Parathyroid adenoma (tissue), 2 donors: ENCODE measurements at regions not wholly inside any gene's neighbourhood (a gene's known extent, or its start where the extent isn't known, plus 50 kb on each side); places are given as distances from the start of the nearest gene placed in this dataset.

ENCODE experiments used
- H2AFZ ChIP-seq: fragments of 300-600 bp; sonication (generic); one replicate; pipeline ENCODE4 v1.7.0; 2017; ENCODE audit warnings: antibody characterized with exemption, mild to moderate bottlenecking
- H3K27ac ChIP-seq: fragments of 300-600 bp; sonication (generic); one replicate; pipeline ENCODE4 v1.7.0; 2017
- H3K27me3 ChIP-seq: fragments of 300-600 bp; sonication (generic); one replicate; pipeline ENCODE4 v1.7.0; 2017; ENCODE audit warnings: low read length; ENCODE audit not compliant: control insufficient read depth, insufficient read depth
- H3K36me3 ChIP-seq: fragments of 300-600 bp; sonication (generic); one replicate; pipeline ENCODE4 v1.7.0; 2017; ENCODE audit warnings: low read length; ENCODE audit not compliant: control insufficient read depth, insufficient read depth
- H3K4me1 ChIP-seq: fragments of 300-600 bp; sonication (generic); one replicate; pipeline ENCODE4 v1.7.0; 2017; ENCODE audit warnings: control low read depth
- H3K4me2 ChIP-seq: fragments of 300-600 bp; sonication (generic); one replicate; pipeline ENCODE4 v1.7.0; 2017; ENCODE audit warnings: low read length
- H3K4me3 ChIP-seq: fragments of 300-600 bp; sonication (generic); one replicate; pipeline ENCODE4 v1.7.0; 2017; ENCODE audit warnings: low read depth, low read length
- H3K79me2 ChIP-seq: fragments of 300-600 bp; sonication (generic); one replicate; pipeline ENCODE4 v1.7.0; 2017; ENCODE audit warnings: control low read depth
- H3K9ac ChIP-seq: fragments of 300-600 bp; sonication (generic); one replicate; pipeline ENCODE4 v1.7.0; 2017; ENCODE audit warnings: mild to moderate bottlenecking
- H3K9me3 ChIP-seq: fragments of 300-600 bp; sonication (generic); one replicate; pipeline ENCODE4 v1.7.0; 2017; ENCODE audit warnings: low read length; ENCODE audit not compliant: control insufficient read depth
- TF ChIP-seq, protein P1 (sequence below): fragments of 300-600 bp; sonication (generic); IDR thresholded peaks from one replicate; pipeline ENCODE4 v1.7.0; 2017; ENCODE audit warnings: antibody characterized with exemption, mild to moderate bottlenecking
- donor health status: primary hyperparathyroidism.

DNA sequence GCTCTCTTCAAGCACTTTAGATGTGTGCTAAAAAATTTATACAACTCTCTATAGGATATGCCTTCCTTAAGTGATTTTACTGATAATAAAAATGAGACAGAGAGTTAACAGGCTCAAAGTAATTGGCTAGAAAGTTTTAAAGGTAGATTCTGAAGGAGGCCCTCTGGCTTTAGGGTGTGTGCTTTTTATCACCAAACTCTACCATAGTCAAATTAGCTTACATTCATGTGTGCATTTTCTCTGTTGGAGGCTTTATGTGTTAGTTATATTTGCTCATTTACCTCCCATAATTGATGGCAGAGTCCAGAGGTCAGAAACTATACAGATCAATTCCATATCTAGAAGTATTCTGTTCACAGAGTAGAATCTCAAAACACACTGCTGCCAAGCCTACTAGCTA lies 317.5 kb downstream of the JRKL start:
- Histone ChIP-seq H3K79me2 (no peaks in the 10 kb centered on the region), H3K36me3 (no peaks in the 10 kb centered on the region), H2AFZ (no peak overlapping the region), H3K4me2 (no peak overlapping the region), H3K27ac (no peak overlapping the region), H3K4me1 (no peaks in the 10 kb centered on the region), H3K4me3 (no peak overlapping the region), H3K9ac (no peak overlapping the region), H3K27me3 (no peaks in the 10 kb centered on the region), H3K9me3 (no peaks in the 10 kb centered on the region)
- TF ChIP-seq, protein P1, sequence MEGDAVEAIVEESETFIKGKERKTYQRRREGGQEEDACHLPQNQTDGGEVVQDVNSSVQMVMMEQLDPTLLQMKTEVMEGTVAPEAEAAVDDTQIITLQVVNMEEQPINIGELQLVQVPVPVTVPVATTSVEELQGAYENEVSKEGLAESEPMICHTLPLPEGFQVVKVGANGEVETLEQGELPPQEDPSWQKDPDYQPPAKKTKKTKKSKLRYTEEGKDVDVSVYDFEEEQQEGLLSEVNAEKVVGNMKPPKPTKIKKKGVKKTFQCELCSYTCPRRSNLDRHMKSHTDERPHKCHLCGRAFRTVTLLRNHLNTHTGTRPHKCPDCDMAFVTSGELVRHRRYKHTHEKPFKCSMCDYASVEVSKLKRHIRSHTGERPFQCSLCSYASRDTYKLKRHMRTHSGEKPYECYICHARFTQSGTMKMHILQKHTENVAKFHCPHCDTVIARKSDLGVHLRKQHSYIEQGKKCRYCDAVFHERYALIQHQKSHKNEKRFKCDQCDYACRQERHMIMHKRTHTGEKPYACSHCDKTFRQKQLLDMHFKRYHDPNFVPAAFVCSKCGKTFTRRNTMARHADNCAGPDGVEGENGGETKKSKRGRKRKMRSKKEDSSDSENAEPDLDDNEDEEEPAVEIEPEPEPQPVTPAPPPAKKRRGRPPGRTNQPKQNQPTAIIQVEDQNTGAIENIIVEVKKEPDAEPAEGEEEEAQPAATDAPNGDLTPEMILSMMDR, result no peak

DNA sequence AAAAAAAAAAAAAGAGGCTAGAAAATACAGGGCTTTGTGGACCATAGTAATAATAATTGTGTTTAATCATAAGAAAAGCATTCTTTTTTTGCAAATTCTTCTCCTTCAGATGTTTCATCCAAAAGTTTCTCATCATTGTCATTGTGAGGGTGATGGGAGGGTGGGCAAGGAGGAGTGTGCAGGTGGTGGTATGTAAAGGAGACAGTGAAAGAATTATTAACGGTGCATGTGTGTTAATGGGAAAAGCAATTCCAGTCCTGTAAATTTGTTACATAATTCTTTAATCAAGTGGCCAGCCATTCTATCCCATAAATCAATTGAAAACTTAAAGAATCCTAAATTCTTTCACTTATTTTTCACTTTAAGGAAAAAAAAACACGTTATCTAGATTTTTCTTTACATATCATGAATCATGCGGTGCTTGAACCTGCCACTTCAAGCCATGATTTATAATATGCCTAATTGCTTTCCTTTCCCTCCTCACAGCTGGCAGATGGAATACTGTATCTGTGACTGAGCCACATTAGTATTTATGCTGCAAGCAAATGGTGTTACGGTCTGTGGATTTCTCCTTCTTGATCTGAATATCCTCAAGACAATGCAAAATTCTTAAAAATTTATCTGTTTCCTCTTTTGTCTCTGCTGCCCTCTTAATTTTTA lies 318.5 kb downstream of the JRKL start:
- Histone ChIP-seq H3K36me3 (no peaks in the 10 kb centered on the region), H3K27me3 (no peaks in the 10 kb centered on the region), H3K79me2 (no peaks in the 10 kb centered on the region), H3K9me3 (no peaks in the 10 kb centered on the region), H3K4me3 (no peak overlapping the region), H3K4me1 (no peaks in the 10 kb centered on the region), H2AFZ (no peak overlapping the region), H3K27ac (no peak overlapping the region), H3K9ac (no peak overlapping the region), H3K4me2 (no peak overlapping the region)
- TF ChIP-seq, protein P1, result no peak

DNA sequence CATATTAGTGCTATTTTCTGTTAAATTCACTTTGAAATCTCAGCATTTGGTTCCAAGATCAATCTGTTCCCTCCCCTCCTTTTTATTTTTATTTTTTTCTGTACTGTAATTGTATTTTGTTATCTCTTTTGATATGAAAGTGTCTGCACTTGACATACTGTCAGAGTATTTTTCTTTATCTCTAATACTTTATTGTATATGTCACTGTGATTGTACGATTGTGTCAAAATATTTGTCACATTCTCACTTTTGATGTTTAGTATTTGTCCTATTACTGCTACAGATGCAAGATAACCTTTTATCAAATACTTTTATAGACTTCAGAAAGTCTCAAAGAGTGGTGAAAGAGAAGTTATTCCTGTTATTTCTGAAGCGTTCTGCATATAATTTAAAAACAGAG lies 323.5 kb downstream of the JRKL start:
- H3K36me3 ChIP-seq, result no peaks in the 10 kb centered on the region
- H3K27me3 ChIP-seq, result no peaks in the 10 kb centered on the region
- H3K27ac ChIP-seq, result no peak overlapping the region
- H2AFZ ChIP-seq, result no peak overlapping the region
- H3K4me2 ChIP-seq, result no peak overlapping the region
- H3K4me1 ChIP-seq, result no peaks in the 10 kb centered on the region
- no peak overlapping the region for H3K9ac ChIP-seq
- H3K79me2 ChIP-seq, result no peaks in the 10 kb centered on the region
- TF ChIP-seq, protein P1, result no peak
- no peaks in the 10 kb centered on the region for H3K9me3 ChIP-seq
- no peak overlapping the region for H3K4me3 ChIP-seq

DNA sequence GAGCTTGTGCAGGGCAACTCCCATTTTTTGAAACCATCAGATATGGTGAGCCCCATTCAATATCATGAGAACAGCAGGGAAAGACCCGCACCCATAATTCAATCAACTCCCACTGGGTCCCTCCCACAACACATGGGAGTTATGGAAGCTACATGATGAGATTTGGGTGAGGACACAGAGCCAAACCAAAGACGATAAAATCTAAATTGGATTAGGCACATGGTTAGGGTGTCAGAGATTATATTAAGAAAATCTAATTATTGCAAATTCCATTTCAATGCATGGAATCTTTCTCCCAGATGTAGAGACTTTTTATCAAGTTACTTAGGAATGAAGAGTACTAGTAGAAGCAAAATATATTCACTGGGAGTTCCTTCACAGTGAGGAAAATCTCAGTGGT lies 324.9 kb downstream of the JRKL start:
- H3K79me2 ChIP-seq, result no peaks in the 10 kb centered on the region
- H3K9ac ChIP-seq, result no peak overlapping the region
- TF ChIP-seq, protein P1, result no peak
- H3K4me1 ChIP-seq, result no peaks in the 10 kb centered on the region
- H2AFZ ChIP-seq, result no peak overlapping the region
- H3K9me3 ChIP-seq, result no peaks in the 10 kb centered on the region
- no peaks in the 10 kb centered on the region for H3K36me3 ChIP-seq
- H3K4me2 ChIP-seq, result no peak overlapping the region
- no peak overlapping the region for H3K27ac ChIP-seq
- H3K4me3 ChIP-seq, result no peak overlapping the region
- H3K27me3 ChIP-seq, result no peaks in the 10 kb centered on the region

DNA sequence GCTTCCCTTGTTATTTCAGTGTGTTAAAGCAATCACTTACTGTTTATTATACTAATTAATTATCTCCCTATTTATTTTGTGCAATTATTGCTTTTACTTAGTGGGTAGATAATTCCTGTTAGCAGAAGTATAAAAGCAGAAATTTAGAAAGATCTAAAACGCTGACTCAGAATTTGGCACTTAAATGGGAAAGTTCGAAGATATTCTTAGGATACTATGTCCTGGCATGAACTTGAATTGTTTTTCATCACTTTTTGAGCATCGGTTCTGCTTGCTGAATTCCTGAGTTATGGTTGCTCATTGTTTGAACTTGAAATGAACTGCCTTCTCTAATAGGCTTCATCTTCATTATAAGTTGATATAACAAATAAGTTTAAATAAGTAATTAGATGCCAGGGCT lies 325.4 kb downstream of the JRKL start:
- H3K4me1 ChIP-seq, result no peaks in the 10 kb centered on the region
- H3K27ac ChIP-seq, result no peak overlapping the region
- H3K9ac ChIP-seq, result no peak overlapping the region
- no peaks in the 10 kb centered on the region for H3K79me2 ChIP-seq
- H3K9me3 ChIP-seq, result no peaks in the 10 kb centered on the region
- no peak overlapping the region for H3K4me3 ChIP-seq
- H2AFZ ChIP-seq, result no peak overlapping the region
- TF ChIP-seq, protein P1, result no peak
- no peak overlapping the region for H3K4me2 ChIP-seq
- no peaks in the 10 kb centered on the region for H3K27me3 ChIP-seq
- H3K36me3 ChIP-seq, result no peaks in the 10 kb centered on the region
